GM23338 (cell line): ENCODE measurements at regions not wholly inside any gene's neighbourhood (a gene's known extent, or its start where the extent isn't known, plus 50 kb on each side); places are given as distances from the start of the nearest gene placed in this dataset.

ENCODE experiments used
- ATAC-seq: fragments of 200-7000 bp; cut with Tn5 transposase; 3 replicates; pipeline ENCODE4 v1.9.1; 2020
- DNase-seq: peaks from one replicate; pipeline ENCODE4 v3.0.0-alpha.2; 2015; ENCODE audit warnings: low spot score
- H2AFZ ChIP-seq: fragments of 200-600 bp; sonication (generic); 2 replicates; pipeline ENCODE4 v1.8.0; 2016; ENCODE audit warnings: antibody characterized with exemption, mild to moderate bottlenecking, moderate library complexity
- H3F3A ChIP-seq: fragments of 200-600 bp; sonication (generic); replicated peaks from 2 replicates; pipeline ENCODE4 v1.8.0; 2017; ENCODE audit warnings: antibody characterized with exemption, mixed run types, low read depth
- H3K27ac ChIP-seq: fragments of 200-600 bp; sonication (generic); 2 replicates; pipeline ENCODE4 v1.6.1; 2016; ENCODE audit warnings: low read depth
- H3K27me3 ChIP-seq: fragments of 200-600 bp; sonication (generic); 2 replicates; pipeline ENCODE4 v1.8.0; 2016; ENCODE audit warnings: mild to moderate bottlenecking, mixed run types, moderate library complexity; ENCODE audit not compliant: insufficient read depth
- H3K36me3 ChIP-seq: fragments of 200-600 bp; sonication (generic); 2 replicates; pipeline ENCODE4 v1.8.0; 2016; ENCODE audit warnings: mild to moderate bottlenecking; ENCODE audit not compliant: insufficient read depth
- H3K4me1 ChIP-seq: fragments of 200-600 bp; sonication (generic); 2 replicates; pipeline ENCODE4 v1.8.0; 2016; ENCODE audit warnings: mild to moderate bottlenecking, moderate library complexity; ENCODE audit not compliant: insufficient read depth
- H3K4me2 ChIP-seq: fragments of 200-600 bp; sonication (generic); 2 replicates; pipeline ENCODE4 v1.7.1; 2017; ENCODE audit warnings: mixed run types
- H3K4me3 ChIP-seq: fragments of 200-600 bp; sonication (generic); 2 replicates; pipeline ENCODE4 v1.6.1; 2016; ENCODE audit warnings: mixed run types
- H3K79me2 ChIP-seq: fragments of 200-600 bp; sonication (generic); replicated peaks from 2 replicates; pipeline ENCODE4 v1.8.0; 2017; ENCODE audit warnings: mild to moderate bottlenecking; ENCODE audit not compliant: insufficient read depth
- H3K9me2 ChIP-seq: fragments of 200-600 bp; sonication (generic); 2 replicates; pipeline ENCODE4 v1.8.0; 2017; ENCODE audit not compliant: insufficient read depth
- H4K20me1 ChIP-seq: fragments of 200-600 bp; sonication (generic); replicated peaks from 2 replicates; pipeline ENCODE4 v1.8.0; 2017; ENCODE audit warnings: mild to moderate bottlenecking; ENCODE audit not compliant: insufficient read depth
- H3K27ac Mint-ChIP-seq: 2 replicates; pipeline ENCODE4 v1.8.0; 2020; ENCODE audit warnings: inconsistent platforms, mild to moderate bottlenecking, moderate library complexity, mixed read lengths
- H3K27me3 Mint-ChIP-seq: 3 replicates; pipeline ENCODE4 v1.8.0; 2022; ENCODE audit warnings: low read depth, mild to moderate bottlenecking, moderate library complexity, mixed read lengths, inconsistent platforms; ENCODE audit not compliant: insufficient read depth, poor library complexity
- H3K36me3 Mint-ChIP-seq: 3 replicates; pipeline ENCODE4 v1.8.0; 2021; ENCODE audit warnings: low read depth, mild to moderate bottlenecking, inconsistent platforms, moderate library complexity, mixed read lengths
- H3K4me1 Mint-ChIP-seq: 3 replicates; pipeline ENCODE4 v1.8.0; 2020; ENCODE audit warnings: mild to moderate bottlenecking, inconsistent platforms, mixed read lengths
- H3K4me3 Mint-ChIP-seq: 3 replicates; pipeline ENCODE4 v1.8.0; 2021; ENCODE audit warnings: moderate library complexity, mild to moderate bottlenecking, inconsistent platforms, mixed read lengths
- H3K9me3 Mint-ChIP-seq: 3 replicates; pipeline ENCODE4 v1.8.0; 2020; ENCODE audit warnings: moderate library complexity, mild to moderate bottlenecking, inconsistent platforms, mixed read lengths
- CREB1 ChIP-seq: fragments of 250-450 bp; sonication (Bioruptor Pico); IDR thresholded peaks from 2 replicates; pipeline ENCODE4 v1.5.0; 2020; ENCODE audit warnings: low read depth, mild to moderate bottlenecking, moderate library complexity
- EZH2 ChIP-seq: fragments of 200-600 bp; sonication (generic); IDR thresholded peaks from one replicate; pipeline ENCODE4 v1.8.0; 2017; ENCODE audit warnings: antibody characterized with exemption, mild to moderate bottlenecking, low read depth; ENCODE audit not compliant: unreplicated experiment
- EZH2phosphoT487 ChIP-seq: fragments of 200-600 bp; sonication (generic); IDR thresholded peaks from one replicate; pipeline ENCODE4 v1.8.1; 2018; ENCODE audit warnings: antibody characterized with exemption; ENCODE audit not compliant: unreplicated experiment
- JUNB ChIP-seq: IDR thresholded peaks from one replicate; pipeline ENCODE4 v1.6.1; 2016; ENCODE audit warnings: antibody characterized with exemption; ENCODE audit not compliant: unreplicated experiment
- STAT1 ChIP-seq: IDR thresholded peaks from one replicate; pipeline ENCODE4 v1.6.1; 2016; ENCODE audit warnings: antibody characterized with exemption; ENCODE audit not compliant: unreplicated experiment
- ZNF114 ChIP-seq: fragments of 250-450 bp; sonication (Bioruptor Pico); IDR thresholded peaks from 2 replicates; pipeline ENCODE4 v1.5.0; 2020; ENCODE audit warnings: mild to moderate bottlenecking, moderate library complexity
- ZNF331 ChIP-seq: fragments of 250-450 bp; sonication (Bioruptor Pico); IDR thresholded peaks from 2 replicates; pipeline ENCODE4 v1.5.0; 2020; ENCODE audit warnings: low read depth, mild to moderate bottlenecking, moderate library complexity
- TF ChIP-seq, protein P1 (sequence below), 2 experiments: fragments of 200-600 bp in 1 of 2; sonication (generic) in 1 of 2; conservative IDR thresholded peaks; 2 replicates each; pipeline versions ENCODE4 v1.5.1 to v1.6.1; 2016 to 2017; ENCODE audit warnings: antibody characterized with exemption in 2 of 2, low read depth in 2 of 2, mild to moderate bottlenecking in 2 of 2, moderate library complexity in 1 of 2
- TF ChIP-seq, protein P2 (sequence below): IDR thresholded peaks from 2 replicates; pipeline ENCODE4 v1.6.1; 2016; ENCODE audit warnings: antibody characterized with exemption

DNA sequence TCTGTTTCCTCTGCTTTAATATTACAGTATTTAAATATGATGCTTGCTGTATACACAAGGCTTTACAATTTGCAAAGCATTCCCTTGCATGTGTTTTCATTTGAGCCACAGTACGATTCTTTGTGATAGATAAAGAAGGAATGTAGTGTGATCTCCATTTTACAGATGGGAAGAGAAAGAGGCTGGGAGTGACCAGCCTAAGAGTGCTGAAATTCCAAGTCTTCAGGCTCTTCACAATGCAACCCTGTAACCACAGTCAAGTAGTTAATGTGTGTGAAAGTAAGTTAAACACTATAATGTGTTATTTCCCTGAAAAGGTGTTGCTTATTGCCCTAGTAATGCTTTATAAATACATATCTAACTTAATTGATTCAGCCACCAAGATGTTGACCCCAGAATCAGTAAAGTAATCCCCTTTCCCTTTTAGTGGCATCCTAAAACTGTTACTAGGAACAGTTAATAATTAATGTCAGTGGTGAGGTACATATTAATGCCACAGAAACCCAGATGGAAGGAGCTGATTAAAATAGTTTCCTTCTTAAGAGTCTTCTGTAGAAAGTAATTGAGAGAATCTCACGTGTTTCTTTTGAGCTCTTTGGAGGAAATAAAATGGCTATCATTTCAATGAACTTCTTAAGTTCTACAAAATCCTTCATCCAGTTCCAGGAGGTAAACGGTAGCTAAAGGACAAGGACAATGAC is 110.4 kb downstream of the IL12A start:
- H3K9me3 Mint-ChIP-seq = no peaks in the 10 kb centered on the region

DNA sequence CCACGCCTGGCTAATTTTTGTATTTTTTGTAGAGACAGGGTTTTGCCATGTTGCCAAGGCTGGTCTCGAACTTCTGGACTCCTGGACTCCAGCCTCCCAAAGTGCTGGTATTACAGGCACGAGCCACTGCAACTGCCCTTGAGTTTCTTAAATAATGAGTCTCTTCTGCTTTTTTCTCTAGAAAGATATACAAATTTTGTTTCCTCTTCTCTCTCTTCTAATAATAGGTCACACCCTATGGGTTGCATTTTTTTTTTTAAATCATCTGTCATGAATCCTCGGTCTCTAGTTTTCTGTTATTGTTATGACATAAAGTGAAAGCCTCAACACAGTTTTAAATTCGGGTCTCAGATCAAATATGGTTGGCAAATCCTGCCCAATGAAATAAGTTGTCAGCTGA is 111.2 kb downstream of the IL12A start:
- no peak for DNase-seq
- Mint-ChIP-seq H3K36me3 (no peaks in the 10 kb centered on the region), H3K9me3 (no peaks in the 10 kb centered on the region), H3K4me3 (no peak overlapping the region), H3K27ac (no peak overlapping the region), H3K27me3 (peaks cover 4% of the 10 kb centered on the region), H3K4me1 (no peaks in the 10 kb centered on the region)
- Histone ChIP-seq H3K4me3 (no peak overlapping the region), H3K27ac (no peak overlapping the region), H3K4me1 (no peaks in the 10 kb centered on the region), H3K9me2 (0 out of 2 replicates have a peak, but pooled peaks cover 9% of the 10 kb centered on the region), H3K4me2 (no peak overlapping the region), H3K79me2 (no peaks in the 10 kb centered on the region), H2AFZ (no peak overlapping the region), H3K36me3 (no peaks in the 10 kb centered on the region), H3K27me3 (no peaks in the 10 kb centered on the region), H3F3A (no peaks in the 10 kb centered on the region), H4K20me1 (no peaks in the 10 kb centered on the region)
- no peak for ATAC-seq
- no peak for TF ChIP-seq ZNF331 (CRISPR knock-in tag)
- TF ChIP-seq EZH2 = no peak
- no peak for TF ChIP-seq STAT1
- TF ChIP-seq, protein P1, sequence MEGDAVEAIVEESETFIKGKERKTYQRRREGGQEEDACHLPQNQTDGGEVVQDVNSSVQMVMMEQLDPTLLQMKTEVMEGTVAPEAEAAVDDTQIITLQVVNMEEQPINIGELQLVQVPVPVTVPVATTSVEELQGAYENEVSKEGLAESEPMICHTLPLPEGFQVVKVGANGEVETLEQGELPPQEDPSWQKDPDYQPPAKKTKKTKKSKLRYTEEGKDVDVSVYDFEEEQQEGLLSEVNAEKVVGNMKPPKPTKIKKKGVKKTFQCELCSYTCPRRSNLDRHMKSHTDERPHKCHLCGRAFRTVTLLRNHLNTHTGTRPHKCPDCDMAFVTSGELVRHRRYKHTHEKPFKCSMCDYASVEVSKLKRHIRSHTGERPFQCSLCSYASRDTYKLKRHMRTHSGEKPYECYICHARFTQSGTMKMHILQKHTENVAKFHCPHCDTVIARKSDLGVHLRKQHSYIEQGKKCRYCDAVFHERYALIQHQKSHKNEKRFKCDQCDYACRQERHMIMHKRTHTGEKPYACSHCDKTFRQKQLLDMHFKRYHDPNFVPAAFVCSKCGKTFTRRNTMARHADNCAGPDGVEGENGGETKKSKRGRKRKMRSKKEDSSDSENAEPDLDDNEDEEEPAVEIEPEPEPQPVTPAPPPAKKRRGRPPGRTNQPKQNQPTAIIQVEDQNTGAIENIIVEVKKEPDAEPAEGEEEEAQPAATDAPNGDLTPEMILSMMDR (conservative IDR thresholded peaks at IDR 0.05; ENCODE audit: low read depth in 2 of 2) = no peak
- TF ChIP-seq ZNF114 = no peak
- TF ChIP-seq, protein P2, sequence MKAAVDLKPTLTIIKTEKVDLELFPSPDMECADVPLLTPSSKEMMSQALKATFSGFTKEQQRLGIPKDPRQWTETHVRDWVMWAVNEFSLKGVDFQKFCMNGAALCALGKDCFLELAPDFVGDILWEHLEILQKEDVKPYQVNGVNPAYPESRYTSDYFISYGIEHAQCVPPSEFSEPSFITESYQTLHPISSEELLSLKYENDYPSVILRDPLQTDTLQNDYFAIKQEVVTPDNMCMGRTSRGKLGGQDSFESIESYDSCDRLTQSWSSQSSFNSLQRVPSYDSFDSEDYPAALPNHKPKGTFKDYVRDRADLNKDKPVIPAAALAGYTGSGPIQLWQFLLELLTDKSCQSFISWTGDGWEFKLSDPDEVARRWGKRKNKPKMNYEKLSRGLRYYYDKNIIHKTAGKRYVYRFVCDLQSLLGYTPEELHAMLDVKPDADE = no peak

More for the DNA sequence above, 110.4 kb downstream of the IL12A start:
- TF ChIP-seq JUNB (no peak), EZH2phosphoT487 (no peak), CREB1 (CRISPR knock-in tag) (no peak), EZH2 (no peak), ZNF114 (no peak)
- TF ChIP-seq, protein P1 (conservative IDR thresholded peaks at IDR 0.05; ENCODE audit: low read depth in 2 of 2) = no peak
- Histone ChIP-seq H3K27ac (no peak overlapping the region), H3K4me3 (no peak overlapping the region), H3K27me3 (no peaks in the 10 kb centered on the region), H3K4me1 (no peaks in the 10 kb centered on the region), H3K9me2 (0 out of 2 replicates have a peak, but pooled peaks cover 9% of the 10 kb centered on the region), H3K36me3 (no peaks in the 10 kb centered on the region), H3K79me2 (no peaks in the 10 kb centered on the region), H2AFZ (peak overlapping the region; percentile 60; the same call in 1 of the 2 replicates), H3K4me2 (no peak overlapping the region), H4K20me1 (no peaks in the 10 kb centered on the region), H3F3A (no peaks in the 10 kb centered on the region)
- no peak for DNase-seq
- Mint-ChIP-seq H3K36me3 (no peaks in the 10 kb centered on the region), H3K27me3 (peaks cover 1% of the 10 kb centered on the region), H3K4me1 (no peaks in the 10 kb centered on the region), H3K4me3 (no peak overlapping the region), H3K27ac (no peak overlapping the region)
- peak; percentile 38; the same call in 1 of the 3 replicates for ATAC-seq
